GM18502 (cell line): ENCODE measurements at regions not wholly inside any gene's neighbourhood (a gene's known extent, or its start where the extent isn't known, plus 50 kb on each side); places are given as distances from the start of the nearest gene placed in this dataset.

Experiments
- ATAC-seq: cut with Tn5 transposase; IDR thresholded peaks from one replicate; pipeline ENCODE4 v1.9.1; 2021; ENCODE audit warnings: mild to moderate bottlenecking; ENCODE audit not compliant: unreplicated experiment, poor library complexity

DNA sequence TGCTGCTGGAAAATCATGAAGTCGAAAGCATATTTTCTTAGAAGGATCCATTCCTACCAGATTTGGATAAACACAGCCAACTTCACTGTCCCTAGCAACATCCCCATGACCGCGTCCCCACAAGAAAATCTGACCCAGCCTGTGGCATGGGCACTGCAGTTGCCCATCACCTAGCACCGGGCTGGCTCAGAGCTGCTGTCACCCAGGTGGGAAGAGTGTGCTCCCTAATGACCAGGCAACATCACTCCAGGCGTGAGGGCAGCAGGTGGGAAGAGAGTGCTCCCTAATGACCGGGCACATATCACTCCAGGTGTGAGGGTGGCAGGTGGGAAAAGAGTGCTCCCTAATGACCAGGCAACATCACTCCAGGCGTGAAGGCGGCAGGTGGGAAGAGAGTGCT lies 238.0 kb downstream of the TBXT start:
- ATAC-seq = no peak

DNA sequence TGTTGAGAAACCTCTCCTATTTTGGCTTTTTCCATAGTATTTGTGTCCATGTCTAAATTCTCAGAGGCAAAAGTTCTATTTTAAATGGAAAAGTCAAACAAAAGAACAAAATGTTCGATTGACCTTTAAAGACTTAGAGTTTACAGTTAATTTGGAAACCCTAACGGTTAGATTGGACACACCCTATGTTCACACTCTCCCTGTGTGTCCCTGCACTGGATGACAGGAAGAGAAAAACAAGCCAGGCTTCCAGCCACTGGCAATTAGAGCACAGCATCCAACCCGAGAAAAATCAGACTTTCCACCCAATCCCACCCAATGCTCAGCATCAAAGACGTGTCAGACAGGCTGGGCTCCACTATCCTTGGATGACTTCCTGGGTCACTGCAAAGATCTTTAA lies 241.3 kb downstream of the TBXT start:
- no peak for ATAC-seq

DNA sequence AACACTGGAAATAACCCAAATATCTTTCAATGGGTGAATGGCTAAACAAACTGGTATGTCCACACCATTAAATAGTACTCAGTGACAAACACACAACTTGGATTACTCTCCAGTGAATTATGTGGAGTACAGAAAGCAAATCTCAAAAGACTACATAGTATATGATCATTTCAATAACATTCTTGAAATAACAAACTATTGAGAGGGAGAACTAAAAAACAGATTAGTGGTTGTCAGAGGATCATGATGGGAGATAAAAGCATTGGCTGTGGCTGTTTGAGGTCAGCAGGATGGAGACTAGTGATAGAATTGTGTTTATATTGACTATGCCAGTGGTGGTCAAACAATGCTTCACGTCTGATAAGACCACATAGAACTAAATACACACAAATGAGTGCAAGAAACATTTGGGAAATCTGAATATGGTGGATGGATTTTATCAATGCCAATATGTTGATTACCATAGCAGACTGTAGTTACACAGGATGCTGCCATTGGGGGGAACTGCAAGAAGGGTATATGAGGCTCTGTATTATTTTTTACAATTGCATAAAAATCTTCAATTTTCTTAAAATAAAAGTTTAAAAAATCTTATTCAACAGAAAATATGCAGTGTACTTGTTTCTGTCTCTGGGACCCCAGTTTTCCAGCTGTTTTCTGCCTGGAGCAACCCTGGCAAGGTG lies 242.0 kb downstream of the TBXT start:
- ATAC-seq = no peak

DNA sequence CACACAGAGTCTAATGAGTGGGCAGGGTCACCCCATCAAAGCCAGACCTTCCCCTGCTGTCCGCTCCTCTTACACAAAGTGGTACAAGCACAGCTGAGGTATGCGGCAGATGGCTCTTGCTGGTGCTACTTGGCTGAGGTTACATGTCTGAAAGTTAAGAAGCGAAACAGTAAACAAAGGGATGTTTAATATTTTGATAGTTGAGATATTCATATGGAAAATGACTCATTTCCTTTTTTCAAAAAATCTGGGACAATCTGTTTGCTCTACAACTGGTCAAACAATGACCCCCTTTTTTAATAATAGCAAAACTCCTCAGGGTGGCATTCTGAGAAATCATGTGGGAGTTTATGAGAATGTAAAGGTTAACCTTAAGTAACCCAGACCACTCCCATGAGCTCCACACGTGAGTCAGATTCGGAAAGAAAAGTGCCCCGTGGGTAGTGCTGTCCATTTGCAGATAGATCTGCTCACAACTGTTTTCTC lies 245.3 kb downstream of the TBXT start:
- no peak for ATAC-seq

DNA sequence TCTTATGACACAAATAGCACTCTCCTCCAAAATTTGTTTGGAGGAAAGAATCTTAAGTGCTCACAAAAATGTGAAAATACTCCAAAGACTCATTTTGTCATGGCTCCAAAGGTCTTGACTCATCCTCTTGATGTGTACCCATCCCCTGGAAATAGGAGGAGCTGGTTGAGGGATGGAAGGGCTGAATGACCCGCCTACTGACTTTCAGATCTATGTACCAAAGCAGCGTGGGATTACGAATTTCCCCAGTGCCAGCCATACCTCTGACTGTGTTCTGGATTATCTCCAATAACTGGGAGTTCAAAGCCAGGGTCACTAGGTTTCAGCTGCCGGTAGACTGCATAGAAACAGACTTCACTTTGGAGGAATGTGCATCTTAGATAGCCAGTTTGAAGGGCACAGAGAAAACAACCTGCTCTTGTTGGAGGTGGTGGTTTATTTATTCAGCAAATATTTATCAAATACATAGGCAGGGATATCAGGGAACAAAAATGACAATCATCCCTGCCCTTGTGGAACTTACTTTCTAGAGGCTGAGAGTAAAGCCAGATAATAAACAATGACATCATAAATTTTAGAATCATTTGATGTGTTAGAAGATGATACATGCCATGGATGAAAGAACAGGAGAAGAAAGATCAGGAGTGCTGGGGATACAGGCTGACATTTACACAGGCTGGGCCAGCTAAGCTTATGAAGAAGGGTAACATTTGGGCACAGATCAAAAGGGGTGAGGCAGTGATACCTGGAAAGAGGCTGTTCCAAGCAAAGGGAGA lies 246.6 kb downstream of the TBXT start:
- ATAC-seq = no peak

DNA sequence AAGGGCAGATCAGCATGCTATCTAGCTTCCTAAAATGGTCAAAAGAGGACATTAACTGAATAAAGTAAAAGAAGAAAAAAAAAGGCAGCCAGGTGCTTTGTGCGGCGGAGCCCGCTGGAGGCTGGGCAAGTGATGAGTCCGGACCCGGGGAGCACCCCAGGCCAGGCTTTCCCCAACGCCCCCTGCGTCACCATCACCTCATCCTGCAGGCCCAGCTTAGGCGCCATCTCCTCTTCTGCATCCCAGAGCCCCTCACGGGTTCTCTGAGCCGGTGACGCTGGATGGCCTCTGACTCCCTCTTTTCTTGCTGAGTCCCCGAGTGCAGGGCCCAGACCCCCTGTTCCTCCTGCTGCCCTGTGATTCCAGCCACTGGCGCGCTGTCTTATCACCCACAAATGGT lies 250.1 kb downstream of the TBXT start:
- ATAC-seq = no peak

DNA sequence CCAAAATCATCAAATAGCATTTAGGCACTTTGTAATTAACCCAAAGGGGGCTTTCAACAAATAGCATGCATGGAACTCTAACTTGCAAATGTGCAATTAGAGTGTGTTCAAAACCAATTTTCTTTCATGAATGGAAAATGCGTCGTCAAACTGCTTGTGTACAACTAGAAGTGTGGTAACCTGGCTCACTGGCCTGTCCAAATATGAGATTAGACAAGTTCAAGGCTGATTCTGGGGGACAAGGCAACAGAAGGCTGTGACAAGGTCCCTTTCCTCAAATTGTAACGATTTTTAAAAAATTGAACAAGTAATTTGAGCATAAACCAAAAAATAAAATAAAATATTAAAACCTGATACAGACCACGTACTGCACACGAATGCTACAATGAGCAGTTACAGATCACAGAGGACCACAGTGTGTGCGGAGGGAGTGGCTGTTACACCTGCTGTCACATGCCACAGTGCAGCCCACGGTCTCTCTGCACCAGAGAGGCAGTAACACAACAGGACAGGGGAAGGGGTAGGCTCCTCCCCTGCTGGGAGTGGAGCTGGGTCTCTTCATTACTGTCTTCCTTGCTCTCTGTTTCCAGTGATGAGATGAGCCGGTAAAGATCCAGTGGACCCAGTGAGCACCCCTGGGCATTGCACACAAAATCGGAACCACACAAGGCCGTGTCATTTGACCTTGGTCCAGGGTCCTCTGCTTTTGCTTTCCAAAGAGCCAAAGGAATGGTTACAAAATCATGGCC lies 252.2 kb upstream of the PDE10A start:
- ATAC-seq = no peak

DNA sequence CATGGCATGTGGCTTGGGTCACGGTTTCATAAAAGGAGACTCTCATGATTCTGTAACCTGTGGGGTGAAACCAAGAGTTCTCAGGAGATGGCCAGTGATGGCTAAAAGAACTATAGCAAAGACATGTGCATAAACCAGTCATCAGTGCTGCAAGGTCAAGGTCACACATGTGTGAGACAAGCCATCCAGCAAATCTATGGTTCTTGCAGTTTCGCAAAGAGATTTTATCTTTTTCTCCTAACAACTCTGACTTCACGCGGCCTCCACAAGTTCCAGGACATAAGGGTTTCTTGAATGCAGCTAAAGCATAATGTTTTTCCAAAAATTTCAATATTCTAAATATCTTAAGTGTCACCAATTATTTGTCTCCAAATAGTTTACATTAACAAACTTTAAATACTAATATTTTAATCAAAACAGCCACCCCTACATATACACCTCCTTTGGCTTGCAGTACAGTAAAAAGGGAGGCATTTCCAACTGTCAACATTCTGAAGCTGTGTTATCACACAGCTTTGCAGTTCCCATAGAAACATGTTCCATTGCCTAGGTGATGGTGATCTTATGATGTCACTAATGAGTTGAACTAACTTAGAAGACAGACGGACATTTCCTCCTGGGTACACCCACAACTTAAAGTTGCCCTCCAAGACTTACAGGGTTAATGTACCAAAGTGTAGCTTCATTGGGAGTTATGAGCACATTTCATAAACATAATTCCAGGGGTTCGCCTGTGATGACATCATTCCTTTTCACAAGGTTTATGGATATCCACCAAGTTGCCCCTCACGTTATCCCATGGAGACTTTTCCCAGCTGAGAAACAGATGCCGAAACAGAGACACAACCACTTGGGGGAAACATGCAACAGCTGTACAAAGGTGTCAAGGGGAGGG lies 250.9 kb upstream of the PDE10A start:
- ATAC-seq = no peak

DNA sequence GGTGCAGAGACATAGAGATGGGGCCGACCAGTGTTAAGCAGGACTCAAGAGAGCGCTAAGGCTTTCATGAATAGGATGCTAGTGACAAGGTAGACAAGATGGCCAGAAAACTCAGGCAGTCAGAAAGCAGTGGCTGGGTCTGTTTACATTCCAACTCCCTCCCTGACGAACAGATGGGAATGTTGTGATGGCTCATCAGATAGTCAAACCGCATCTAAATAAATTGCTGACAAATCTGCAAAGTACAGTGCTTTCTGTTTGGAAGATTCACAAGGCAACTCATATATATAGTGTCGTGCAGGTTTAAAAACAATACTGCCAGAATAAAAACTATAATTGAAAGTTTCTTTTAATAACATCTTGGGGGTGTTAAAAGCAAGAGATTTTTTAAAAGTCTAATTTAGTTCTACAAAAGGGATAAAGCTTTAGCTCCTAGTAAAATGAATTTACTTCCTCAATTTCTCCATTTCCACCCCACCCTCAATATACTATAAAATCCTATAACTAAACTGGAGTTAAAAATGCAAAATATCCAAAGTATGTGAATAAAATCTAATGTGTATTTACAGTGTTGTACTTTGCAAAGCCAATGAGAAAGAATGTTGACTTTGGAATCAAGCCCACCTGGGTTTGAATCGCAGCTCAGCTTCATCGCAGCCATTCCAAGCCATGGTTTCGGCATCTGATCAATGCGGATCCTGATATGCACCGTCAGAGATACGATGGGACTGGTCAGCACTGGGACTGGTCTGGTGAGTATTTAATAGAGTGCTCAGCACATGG lies 247.3 kb upstream of the PDE10A start:
- ATAC-seq = no peak

DNA sequence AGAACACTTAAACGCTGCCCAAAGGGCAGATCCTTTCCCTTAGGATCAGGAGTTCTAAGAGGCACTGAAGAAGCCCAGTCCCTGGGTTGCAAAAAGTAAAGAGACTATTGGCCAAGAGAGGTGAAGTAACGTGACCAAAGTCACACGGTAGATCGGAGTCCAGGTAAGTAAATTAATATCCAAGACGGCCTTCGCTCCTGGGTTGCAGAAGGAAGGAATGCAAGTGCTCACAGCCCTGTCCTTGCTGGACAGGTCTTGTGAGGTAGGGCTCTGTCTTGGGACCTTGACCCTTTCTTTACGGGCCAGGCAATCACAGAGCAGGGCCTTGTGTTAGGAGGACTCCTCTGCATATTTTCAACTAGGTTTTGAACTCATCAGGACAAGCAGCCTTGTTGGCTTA lies 243.7 kb upstream of the PDE10A start:
- ATAC-seq = no peak

DNA sequence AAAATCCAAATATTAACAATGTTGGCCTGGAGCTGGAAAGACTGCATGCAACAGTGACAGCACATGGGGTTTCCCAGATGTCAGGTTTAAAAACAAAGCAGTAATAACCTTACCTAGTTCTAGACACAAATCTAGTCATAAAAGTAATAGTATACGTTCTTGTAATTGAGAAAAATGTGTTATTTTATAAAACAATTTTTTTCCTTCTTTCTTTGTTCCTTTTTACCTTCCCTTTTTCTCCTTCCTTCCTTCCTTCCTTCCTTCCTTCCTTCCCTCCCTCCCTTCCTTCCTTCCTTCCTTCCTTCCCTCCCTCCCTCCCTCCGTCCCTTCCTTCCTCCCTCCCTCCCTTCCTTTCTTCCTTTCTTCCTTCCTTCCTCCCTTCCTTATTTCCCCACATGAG lies 242.7 kb upstream of the PDE10A start:
- no peak for ATAC-seq

DNA sequence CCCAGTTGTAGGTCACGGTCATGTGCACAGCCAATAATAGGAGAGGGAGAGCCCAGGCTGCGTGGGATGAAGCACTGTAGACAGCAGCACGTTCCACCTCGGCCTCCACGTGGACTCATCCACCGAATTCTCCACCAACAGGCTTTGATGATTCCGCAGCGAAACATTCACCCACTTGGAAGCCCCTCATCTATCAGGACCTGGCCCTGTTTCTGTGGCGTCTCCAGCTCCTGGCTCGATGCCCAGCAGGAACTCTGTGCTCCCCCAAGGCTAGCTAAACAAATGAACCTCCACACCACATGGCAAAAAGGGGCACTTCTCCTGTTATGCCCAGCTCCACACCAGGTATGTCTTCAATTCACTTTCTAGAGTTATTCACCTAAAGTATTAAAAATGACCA lies 237.9 kb upstream of the PDE10A start:
- no peak for ATAC-seq

DNA sequence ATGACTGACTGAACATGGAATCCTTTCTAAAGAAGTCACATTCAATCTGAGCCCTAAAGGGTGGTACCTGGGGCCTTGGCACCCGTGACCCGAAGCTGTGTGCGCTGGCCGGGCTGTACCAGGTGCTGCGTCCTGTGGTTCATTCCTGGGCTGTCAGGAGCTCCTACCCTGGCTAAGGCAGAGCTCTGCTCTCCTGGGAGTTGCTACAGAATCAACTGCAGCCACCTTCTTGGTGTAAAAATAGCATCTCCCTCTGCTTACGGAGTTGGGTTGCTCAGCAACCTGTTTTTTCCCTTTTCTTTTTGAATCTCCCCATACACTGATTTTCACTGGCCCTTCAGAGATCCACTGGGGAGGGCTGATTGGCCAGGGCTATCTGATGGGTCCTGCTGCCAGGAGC lies 236.6 kb upstream of the PDE10A start:
- no peak for ATAC-seq

DNA sequence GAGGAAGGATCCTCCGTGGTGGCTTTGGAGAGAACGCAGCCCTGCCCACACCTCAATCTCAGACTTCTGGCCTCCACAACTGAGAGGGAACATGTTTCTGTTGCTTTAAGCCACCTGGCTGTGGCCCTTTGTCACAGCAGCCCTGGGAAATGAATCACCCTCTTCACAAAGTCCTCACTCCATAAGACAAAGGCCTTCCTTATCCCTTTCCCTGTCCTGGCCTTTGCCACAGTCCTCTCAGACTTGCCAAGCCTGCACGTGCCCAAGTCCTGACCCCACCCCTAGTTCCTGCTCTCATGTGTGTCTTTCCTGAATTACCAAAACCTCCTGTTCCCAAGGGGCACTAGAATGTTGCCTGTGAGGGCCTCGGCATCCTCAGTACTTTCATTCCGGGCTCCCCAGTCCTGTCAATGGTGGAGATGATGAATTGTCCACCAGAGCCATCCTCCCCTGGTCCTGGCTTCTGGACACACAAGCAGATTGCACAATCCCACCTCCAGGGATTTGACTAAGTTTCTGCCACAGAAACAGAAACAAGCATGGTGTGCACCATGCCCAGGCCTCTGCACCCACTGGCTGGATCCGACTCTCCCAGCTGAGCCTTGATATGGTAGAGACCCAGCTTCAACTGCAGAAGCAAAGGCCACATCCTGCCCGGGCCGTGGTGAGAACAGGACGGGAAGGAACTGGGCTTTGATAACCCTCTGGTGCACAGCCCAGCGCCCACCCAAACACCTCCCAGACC lies 232.6 kb upstream of the PDE10A start:
- ATAC-seq = no peak

DNA sequence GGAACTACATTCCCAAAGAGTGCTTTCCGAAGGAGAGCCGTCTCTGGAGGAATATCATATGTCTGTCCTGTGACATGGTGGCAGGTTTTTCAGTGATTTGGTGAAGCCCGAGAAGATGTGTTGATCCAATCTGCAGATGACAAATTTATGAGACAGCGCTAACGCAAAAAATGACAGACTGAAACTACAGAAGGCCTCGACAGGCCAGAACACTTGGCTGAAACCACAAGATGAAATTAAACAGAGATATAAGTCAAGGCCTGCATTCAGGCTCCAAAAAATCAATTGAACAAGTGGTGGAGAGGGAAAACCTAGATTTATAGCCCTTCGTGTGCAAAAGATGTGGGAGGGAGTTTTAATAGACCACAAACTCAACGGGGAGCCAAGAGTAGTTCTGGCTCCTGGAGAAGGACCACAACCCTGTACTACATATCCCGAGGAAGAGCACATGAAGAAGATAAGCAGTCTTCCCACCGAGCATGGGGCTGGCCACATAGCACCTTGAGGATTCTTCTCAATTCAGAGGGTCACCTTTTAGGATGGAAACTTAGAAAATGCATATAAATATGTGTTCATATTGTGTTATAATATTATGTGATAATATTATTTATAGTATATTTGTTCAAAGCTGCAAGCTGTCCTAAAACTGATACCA lies 231.3 kb upstream of the PDE10A start:
- ATAC-seq = no peak

DNA sequence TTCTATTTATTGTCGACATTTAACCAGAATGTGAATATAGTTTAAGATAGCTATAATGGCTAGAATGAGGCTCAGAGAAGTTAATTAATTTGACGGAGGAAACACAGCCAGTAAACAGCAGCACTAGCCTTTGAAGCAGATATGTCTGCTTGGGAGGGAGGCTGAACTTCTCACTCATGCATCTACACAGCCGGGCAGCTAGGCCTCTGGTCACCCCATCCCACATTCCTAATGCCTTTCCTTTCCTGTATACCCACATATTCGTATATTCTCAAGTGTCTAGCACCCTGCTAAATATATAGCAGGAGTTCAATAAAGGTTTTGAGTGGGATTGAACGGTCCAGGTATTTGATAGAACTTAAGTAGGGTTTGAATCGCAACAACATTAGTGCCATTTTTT lies 230.4 kb upstream of the PDE10A start:
- no peak for ATAC-seq

DNA sequence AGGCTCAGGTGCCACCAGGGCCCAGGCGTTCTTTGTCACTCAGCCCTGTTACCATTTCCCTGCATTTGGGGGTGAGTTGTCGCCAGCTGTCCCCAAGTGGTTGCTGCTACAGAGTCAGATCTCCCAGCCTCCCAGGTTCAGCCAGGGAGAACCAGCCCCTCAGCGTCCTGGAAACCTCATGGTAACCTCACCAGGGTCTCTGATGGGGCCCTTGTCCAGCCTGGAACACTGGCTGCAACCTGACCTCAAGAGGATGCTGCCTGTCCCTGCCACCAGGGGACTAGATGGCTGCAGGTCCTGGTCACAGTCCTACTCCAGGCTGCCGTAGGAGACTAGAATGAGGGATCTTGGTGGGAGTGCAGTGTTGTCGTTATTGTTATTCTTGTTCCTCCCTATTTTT lies 228.3 kb upstream of the PDE10A start:
- ATAC-seq = no peak

DNA sequence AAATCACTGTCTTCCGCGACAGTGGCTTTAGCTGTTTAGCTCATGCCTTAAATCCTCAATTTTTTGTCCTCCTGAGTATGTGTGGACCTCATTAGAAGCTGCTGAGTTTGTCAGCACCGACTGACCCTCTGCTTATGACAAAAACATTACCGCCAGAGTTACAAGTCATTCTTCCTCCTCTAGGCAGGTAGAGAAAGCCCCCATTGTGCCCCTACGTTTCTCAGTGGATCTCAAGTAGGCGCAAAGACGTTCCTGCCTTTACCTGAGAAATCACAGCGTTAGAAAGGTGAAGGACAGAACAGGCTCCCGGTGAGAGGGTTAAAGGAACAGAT lies 227.3 kb upstream of the PDE10A start:
- no peak for ATAC-seq
